Middle frontal gyrus (tissue), 1 donor: ENCODE measurements at regions not wholly inside any gene's neighbourhood (a gene's known extent, or its start where the extent isn't known, plus 50 kb on each side); places are given as distances from the start of the nearest gene placed in this dataset.
"Not testable (repeated sequence)": the region's sequence is repeated elsewhere in the genome, so short reads cannot be mapped to it uniquely, and the experiment has no call there.

Source experiments
- DNase-seq: peaks from one replicate; pipeline ENCODE4 v3.0.0-alpha.2; 2015; ENCODE audit warnings: low spot score; ENCODE audit errors: extremely low spot score

DNA sequence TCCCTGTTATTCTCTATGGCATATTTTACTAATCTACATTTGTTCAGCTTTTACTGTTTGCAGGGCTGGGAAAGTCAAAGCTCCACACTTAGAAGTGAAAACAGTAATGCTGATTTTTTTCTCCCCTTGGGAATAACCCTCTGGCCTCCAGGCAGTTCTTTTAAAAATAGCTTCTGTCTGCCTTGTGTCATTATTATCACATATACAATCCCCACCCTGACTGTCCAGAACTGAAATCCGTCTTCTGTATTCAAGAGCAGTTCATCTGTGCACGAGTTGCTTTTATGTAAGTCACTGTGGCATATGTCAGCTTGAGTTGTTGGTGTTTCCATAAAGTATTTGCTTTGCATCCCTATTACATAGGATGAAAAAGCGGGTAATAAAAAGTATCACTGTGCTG is 1221.1 kb upstream of the CELF2 start:
- no peak for DNase-seq

- no peak for DNase-seq
These were observed 1217.7 kb upstream of the CELF2 start for GRCh38 chr10:9800011-9800410.

DNA sequence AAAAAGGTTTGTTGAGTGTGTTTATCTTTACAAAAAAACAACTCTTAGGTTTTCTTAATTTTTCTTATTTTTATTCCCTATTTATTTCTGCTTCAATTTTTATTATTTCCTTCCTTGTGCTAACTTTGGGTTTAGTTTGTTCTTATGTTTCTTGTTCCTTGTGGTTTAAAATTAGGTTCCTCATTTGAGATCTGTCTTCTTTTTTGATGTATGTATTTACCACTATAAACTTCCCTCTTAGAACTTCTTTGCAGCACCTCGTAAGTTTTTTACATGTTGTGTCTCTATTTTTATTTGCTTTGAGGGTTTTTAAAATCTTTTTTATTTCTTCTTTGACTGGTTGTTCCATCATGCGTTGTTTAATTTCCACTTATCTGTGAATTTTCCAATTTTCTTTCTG is 1217.1 kb upstream of the CELF2 start:
- no peak for DNase-seq

- DNase-seq = no peak
These were observed 1209.8 kb upstream of the CELF2 start for GRCh38 chr10:9807846-9808245.

DNA sequence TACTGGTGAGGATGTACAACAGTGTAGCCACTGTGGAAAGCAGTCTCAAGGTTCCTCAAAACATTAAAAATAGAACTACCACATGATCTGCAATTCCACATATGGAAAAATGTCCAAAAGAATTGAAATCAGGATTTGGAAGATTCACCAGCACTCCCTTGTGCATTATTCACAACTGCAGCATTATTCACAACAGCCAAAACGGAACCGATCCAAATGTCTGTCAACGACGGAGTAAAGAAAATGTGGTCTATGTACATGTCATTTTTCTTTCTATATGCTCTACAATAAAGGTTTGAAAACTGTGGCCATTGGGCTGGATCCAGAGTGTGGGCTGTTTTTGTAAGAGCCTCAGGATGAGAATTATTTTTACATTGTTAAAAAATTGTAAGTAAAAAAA is 1206.1 kb upstream of the CELF2 start:
- no peak for DNase-seq

- no peak for DNase-seq
These were observed 1203.3 kb upstream of the CELF2 start for GRCh38 chr10:9814285-9814864.

- no peak for DNase-seq
These were observed 1197.7 kb upstream of the CELF2 start for GRCh38 chr10:9819756-9820494.

DNA sequence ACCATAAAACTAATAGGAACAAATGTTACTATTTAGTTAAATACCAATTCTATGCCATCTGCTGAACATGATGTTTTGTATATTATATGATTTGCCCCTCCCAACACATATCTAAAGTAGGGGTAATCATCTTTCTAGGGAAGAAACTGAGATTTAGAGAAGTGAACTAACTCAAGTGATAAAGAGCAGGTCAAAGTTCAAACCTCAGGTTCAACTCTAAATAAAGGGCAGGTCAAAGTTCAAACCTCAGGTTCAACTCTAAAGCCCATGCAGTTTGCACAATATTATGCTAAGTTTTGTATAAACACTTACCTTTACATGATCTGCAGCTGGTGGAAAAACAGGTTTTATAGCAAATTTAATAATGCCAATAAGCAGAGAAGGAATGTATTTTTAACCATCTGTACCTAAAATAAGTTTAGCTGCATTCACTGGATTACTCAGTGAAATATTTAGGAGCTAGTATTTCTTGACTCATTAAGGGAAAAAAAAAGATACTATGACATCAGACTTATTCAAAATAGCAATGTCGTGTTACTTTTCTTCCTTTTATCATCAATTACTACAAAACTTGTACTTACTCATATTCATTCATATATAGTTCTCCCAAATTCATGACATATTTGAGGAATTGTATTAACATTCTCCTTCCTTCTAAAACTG is 1194.3 kb upstream of the CELF2 start:
- no peak for DNase-seq

DNA sequence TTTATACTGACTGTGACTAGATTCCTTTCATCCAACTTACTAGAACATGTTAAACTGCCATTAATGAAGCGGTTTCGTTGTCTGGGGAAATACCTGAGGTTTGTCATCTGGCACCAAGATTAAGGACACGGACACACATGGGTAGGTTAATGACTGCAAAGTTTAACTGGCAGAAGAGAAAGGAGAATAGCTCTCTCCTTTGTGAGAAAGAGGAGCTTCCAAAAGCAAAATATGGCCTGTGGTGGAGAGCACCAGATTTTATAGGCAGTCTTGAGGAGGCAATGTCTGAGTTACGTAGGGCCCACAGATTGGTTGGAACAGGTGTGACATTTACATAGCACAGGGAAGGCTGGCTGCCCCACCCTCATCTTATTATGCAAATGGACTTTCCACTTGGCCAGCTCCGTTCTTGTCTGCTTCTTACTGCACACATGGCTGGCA is 1193.0 kb upstream of the CELF2 start:
- DNase-seq = no peak

DNA sequence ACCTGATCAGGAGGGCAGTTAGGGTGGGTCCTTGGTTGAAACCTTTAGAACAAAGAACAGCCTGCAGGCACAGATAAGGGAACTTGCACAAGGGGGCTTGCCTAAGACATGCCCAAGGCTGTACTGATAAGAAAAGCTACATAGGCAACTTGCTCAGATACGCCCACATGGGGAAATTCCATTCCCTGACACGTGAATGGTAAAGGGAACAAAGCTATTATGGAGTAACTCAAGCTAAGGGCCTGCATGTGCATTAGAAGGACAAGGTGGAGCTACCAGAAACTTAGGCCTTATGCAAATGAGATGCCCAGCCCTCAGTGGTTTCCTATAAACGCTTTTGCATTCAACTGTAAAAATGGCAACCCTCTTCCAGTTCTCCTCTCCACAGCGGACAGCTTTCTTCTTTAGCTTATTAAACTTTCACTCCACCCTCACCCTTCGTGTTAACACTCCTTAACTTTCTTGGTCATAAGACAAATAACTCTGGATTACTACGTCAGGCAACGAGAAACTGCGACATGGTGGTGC is 1192.1 kb upstream of the CELF2 start:
- no peak for DNase-seq

DNA sequence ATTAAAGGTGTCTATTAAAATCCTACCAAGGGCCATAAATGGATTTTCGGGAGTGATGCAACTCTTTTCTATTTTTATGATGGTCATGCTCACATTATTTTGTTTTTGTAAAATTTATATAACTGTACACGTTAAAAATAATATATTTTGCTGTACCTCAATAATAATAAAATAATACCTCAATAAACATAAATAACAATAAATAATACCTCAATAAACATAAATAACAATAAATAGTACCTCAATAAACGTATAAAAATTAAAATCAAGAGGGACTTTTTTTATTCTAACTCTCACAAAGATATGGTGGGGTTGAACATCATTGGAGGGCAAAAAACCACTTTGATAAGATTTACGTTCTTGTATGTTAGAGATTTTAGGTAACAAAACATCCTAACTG is 1189.6 kb upstream of the CELF2 start:
- no peak for DNase-seq

DNA sequence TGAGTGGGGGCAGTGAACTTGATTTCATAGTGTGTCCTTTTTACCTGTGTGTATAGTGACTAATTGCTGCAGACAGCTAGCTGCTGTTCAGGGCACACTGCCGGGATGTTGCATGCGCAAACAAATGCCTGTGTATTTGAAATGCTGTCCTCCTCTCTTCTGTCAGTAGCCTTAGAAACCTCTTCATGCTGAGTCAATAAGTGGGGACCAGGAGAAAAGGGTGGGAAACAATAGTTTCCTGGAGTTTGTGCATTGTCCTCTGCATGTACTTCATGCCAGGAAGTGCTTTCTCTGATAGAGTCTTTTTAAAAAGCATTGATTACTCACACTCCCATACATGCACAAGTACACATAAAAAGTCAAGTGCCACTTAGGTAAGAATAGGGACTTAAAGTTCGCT is 1183.7 kb upstream of the CELF2 start:
- no peak for DNase-seq

DNA sequence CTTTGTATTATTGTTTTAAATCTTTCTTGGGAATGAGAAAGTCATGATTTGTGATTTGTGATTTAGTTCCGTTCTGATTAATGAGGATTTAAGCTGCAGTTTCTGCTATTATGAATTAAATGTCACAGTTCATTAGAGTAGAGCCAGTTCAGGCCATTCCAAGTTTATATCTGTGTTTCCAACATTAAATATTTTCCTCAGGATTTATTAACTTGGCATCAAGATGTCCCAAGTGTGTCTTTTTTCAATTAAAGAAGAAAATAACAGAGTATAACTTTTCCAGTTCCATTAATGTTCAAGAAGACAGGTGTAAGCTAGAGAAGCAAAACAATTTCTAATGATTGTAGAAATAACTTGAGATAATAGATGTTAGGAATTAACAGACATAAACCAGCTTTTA is 1183.2 kb upstream of the CELF2 start:
- no peak for DNase-seq

DNA sequence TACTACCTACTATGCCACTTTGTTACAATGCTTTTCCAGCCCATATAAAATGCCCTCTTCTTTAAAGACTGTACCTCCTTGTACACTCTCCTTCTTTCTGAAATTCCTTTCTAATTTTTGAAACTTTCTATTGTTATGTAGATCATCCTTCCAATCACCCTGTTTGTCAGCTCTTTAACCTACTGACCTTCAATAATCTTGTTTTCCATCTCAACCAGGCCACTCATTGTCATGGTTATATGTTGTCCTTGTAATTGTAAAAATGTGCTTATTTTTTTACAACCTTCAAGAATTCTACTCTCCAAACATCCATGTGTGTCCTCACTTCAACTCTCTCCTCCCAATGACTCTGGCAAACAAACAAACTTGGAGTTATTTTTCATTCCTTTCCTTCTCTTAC is 1172.6 kb upstream of the CELF2 start:
- no peak for DNase-seq

DNA sequence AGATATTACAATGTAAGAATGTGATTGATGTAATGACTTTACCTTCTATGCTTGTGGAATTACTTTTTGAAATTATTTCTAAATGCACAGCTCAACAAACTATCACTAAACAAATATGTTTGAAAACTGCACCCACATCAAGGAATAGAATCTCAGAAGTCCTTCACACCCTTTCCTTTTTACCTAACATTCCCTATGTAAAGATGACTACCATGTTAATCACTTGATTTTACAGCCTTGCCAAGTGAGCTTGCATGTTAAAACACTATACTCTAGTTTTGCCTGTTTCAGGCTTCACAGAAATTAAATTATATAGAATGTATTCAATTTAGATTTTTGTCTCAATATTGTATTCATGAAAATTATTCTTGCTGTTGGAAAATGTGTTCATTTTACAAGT is 1169.4 kb upstream of the CELF2 start:
- no peak for DNase-seq

GRCh38 chr10:9848981-9849380 is 1168.7 kb upstream of the CELF2 start:
- DNase-seq = no peak

DNA sequence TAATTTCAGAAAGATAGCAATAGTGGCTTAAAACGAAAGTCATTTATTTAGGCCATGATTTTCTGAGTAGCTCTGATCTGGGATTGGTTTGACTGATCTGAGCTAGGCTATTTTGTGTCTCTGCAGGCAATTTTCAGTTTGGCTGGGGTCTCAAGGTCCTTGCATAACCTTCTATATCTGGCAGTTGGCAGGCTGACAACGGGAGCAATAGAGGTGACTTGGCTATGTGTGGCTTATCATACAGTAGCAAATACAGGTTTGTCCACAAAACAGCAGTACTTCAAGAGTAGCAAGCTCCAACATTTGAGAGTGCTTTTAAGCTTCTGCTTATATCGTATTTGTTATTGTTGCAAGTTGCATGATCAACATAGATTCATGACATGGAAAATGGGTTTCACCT is 1167.3 kb upstream of the CELF2 start:
- DNase-seq = no peak

- DNase-seq = no peak
These were observed 1165.9 kb upstream of the CELF2 start for GRCh38 chr10:9851808-9852207.

- DNase-seq = no peak
These were observed 1164.0 kb upstream of the CELF2 start for GRCh38 chr10:9853405-9854355.

- DNase-seq = not testable (repeated sequence)
These were observed 1162.2 kb upstream of the CELF2 start for GRCh38 chr10:9855451-9855850.

GRCh38 chr10:9858816-9859215 is 1158.9 kb upstream of the CELF2 start:
- no peak for DNase-seq
